HEK293 (cell line): ENCODE measurements at regions not wholly inside any gene's neighbourhood (a gene's known extent, or its start where the extent isn't known, plus 50 kb on each side); places are given as distances from the start of the nearest gene placed in this dataset.

Experiments used
- CTCF ChIA-PET: fragments of 350-600 bp; formaldehyde crosslinking; extraction: SDS; loops from one replicate; lab custom pipeline; 2021; ENCODE audit warnings: antibody characterized with exemption; lab: Yijun Ruan, JAX
- POLR2A ChIA-PET: fragments of 300-600 bp; formaldehyde crosslinking; extraction: SDS; loops from one replicate; lab custom pipeline; 2020; ENCODE audit warnings: antibody characterized with exemption, inconsistent platforms; lab: Yijun Ruan, JAX
- H3K27ac ChIP-seq: fragments of 200-500 bp; sonication (Bioruptor generic); 2 replicates; pipeline ENCODE4 v1.5.1; 2014; ENCODE audit warnings: low read depth, low read length, control low read depth, inconsistent platforms; ENCODE audit errors: extremely low read depth
- H3K36me3 ChIP-seq, 2 experiments: fragments of 200-500 bp in 1 of 2; sonication (Bioruptor generic) in 1 of 2; 1 replicate in 1 of 2; 2 replicates in 1 of 2; pipeline ENCODE4 v1.5.1; 2014 to 2017; ENCODE audit warnings: inconsistent platforms in 2 of 2, low read length in 2 of 2; ENCODE audit not compliant: control insufficient read depth in 2 of 2, insufficient read depth in 1 of 2
- H3K4me1 ChIP-seq: fragments of 200-500 bp; sonication (Bioruptor generic); 2 replicates; pipeline ENCODE4 v1.5.1; 2014; ENCODE audit warnings: mild to moderate bottlenecking, low read length, inconsistent platforms; ENCODE audit not compliant: control insufficient read depth, insufficient read depth
- H3K4me3 ChIP-seq: 2 replicates; pipeline ENCODE4 v1.5.1; 2011; ENCODE audit warnings: low read depth, mild to moderate bottlenecking, control low read depth, low read length, moderate library complexity
- H3K9me3 ChIP-seq: fragments of 200-500 bp; sonication (Bioruptor generic); 2 replicates; pipeline ENCODE4 v1.5.1; 2014; ENCODE audit warnings: low read depth, low read length, inconsistent platforms; ENCODE audit not compliant: control insufficient read depth, insufficient read depth
- BCL6B ChIP-seq: fragments of 450-650 bp; formaldehyde crosslinking; IDR thresholded peaks from 2 replicates; pipeline ENCODE4 v1.5.1; 2017; ENCODE audit warnings: missing biosample characterization, missing genetic modification characterization
- MYNN ChIP-seq: fragments of 450-650 bp; formaldehyde crosslinking; IDR thresholded peaks from 2 replicates; pipeline ENCODE4 v1.5.1; 2016; ENCODE audit warnings: missing biosample characterization, missing genetic modification characterization, borderline replicate concordance
- REPIN1 ChIP-seq: fragments of 450-650 bp; formaldehyde crosslinking; IDR thresholded peaks from 2 replicates; pipeline ENCODE4 v1.5.1; 2017; ENCODE audit warnings: missing biosample characterization, missing genetic modification characterization, low read depth
- SP2 ChIP-seq: fragments of 450-650 bp; formaldehyde crosslinking; IDR thresholded peaks from 2 replicates; pipeline ENCODE4 v1.5.1; 2016; ENCODE audit warnings: missing biosample characterization, missing genetic modification characterization
- TSHZ1 ChIP-seq: fragments of 450-650 bp; formaldehyde crosslinking; IDR thresholded peaks from 2 replicates; pipeline ENCODE4 v1.5.1; 2016; ENCODE audit warnings: missing biosample characterization, missing genetic modification characterization, borderline replicate concordance
- YY1 ChIP-seq: fragments of 450-650 bp; formaldehyde crosslinking; IDR thresholded peaks from 2 replicates; pipeline ENCODE4 v1.5.1; 2018; ENCODE audit warnings: missing biosample characterization, missing genetic modification characterization
- ZBTB48 ChIP-seq: fragments of 450-650 bp; formaldehyde crosslinking; IDR thresholded peaks from 2 replicates; pipeline ENCODE4 v1.5.1; 2016; ENCODE audit warnings: missing biosample characterization, missing genetic modification characterization
- ZBTB49 ChIP-seq: fragments of 450-650 bp; formaldehyde crosslinking; IDR thresholded peaks from 2 replicates; pipeline ENCODE4 v1.5.1; 2016; ENCODE audit warnings: missing biosample characterization, missing genetic modification characterization, low read depth
- ZNF23 ChIP-seq: fragments of 450-650 bp; formaldehyde crosslinking; IDR thresholded peaks from 2 replicates; pipeline ENCODE4 v1.5.1; 2016; ENCODE audit warnings: missing biosample characterization, missing genetic modification characterization, borderline replicate concordance
- ZNF274 ChIP-seq, 2 experiments: fragments of 200-500 bp in 1 of 2; fragments of 450-650 bp in 1 of 2; sonication (Bioruptor generic) in 1 of 2; formaldehyde crosslinking in 1 of 2; IDR thresholded peaks; 2 replicates each; pipeline versions ENCODE4 v1.5.1 to v1.6.1; 2014 to 2016; ENCODE audit warnings: borderline replicate concordance in 1 of 2, inconsistent platforms in 1 of 2, low read length in 1 of 2, missing biosample characterization in 1 of 2, missing genetic modification characterization in 1 of 2
- ZNF510 ChIP-seq: fragments of 450-650 bp; formaldehyde crosslinking; IDR thresholded peaks from 2 replicates; pipeline ENCODE4 v1.5.1; 2018; ENCODE audit warnings: mild to moderate bottlenecking, missing genetic modification characterization, missing biosample characterization; ENCODE audit not compliant: insufficient replicate concordance
- ZNF544 ChIP-seq: fragments of 450-650 bp; formaldehyde crosslinking; IDR thresholded peaks from 2 replicates; pipeline ENCODE4 v1.5.0; 2017; ENCODE audit warnings: missing biosample characterization, missing genetic modification characterization
- ZNF624 ChIP-seq: fragments of 450-650 bp; formaldehyde crosslinking; IDR thresholded peaks from 2 replicates; pipeline ENCODE4 v1.5.1; 2017; ENCODE audit warnings: missing biosample characterization, missing genetic modification characterization
- ZNF664 ChIP-seq: fragments of 450-650 bp; formaldehyde crosslinking; IDR thresholded peaks from 2 replicates; pipeline ENCODE4 v1.5.1; 2016; ENCODE audit warnings: missing biosample characterization, missing genetic modification characterization
- ZNF677 ChIP-seq: fragments of 450-650 bp; IDR thresholded peaks from 2 replicates; pipeline ENCODE4 v1.5.0; 2018; ENCODE audit warnings: missing biosample characterization, mild to moderate bottlenecking, missing genetic modification characterization, moderate library complexity
- ZNF692 ChIP-seq: fragments of 450-650 bp; formaldehyde crosslinking; IDR thresholded peaks from 2 replicates; pipeline ENCODE4 v1.5.1; 2016; ENCODE audit warnings: missing biosample characterization, missing genetic modification characterization
- ZNF76 ChIP-seq: fragments of 450-650 bp; formaldehyde crosslinking; IDR thresholded peaks from 2 replicates; pipeline ENCODE4; 2016; ENCODE audit warnings: low read depth, missing biosample characterization, missing genetic modification characterization, borderline replicate concordance
- ZNF768 ChIP-seq: fragments of 450-650 bp; formaldehyde crosslinking; IDR thresholded peaks from 2 replicates; pipeline ENCODE4 v1.5.1; 2018; ENCODE audit warnings: missing biosample characterization, mild to moderate bottlenecking, missing genetic modification characterization
- ZNF785 ChIP-seq: fragments of 450-650 bp; formaldehyde crosslinking; IDR thresholded peaks from 2 replicates; pipeline ENCODE4 v1.5.1; 2016; ENCODE audit warnings: missing biosample characterization, missing genetic modification characterization
- ZSCAN18 ChIP-seq: fragments of 450-650 bp; formaldehyde crosslinking; IDR thresholded peaks from 2 replicates; pipeline ENCODE4 v1.5.1; 2016; ENCODE audit warnings: missing biosample characterization, missing genetic modification characterization

- TF ChIP-seq TSHZ1 (no peak), ZNF274 (IDR thresholded peaks at IDR 0.05; ENCODE audit: low read length) (no peak), ZNF274 (tag by site-specific recombination; IDR thresholded peaks at IDR 0.05; ENCODE audit: borderline replicate concordance) (no peak), ZNF785 (tag by site-specific recombination) (no peak), ZNF664 (tag by site-specific recombination) (no peak), YY1 (tag by site-specific recombination) (no peak), ZBTB49 (tag by site-specific recombination) (no peak)
These were observed 95.7 kb upstream of the IRS2 start (continued) for GRCh38 chr13:109881961-109882558.

- no peak overlapping the region for H3K4me3 ChIP-seq
- peaks cover 2% of the 10 kb centered on the region for H3K4me1 ChIP-seq
- no peak for TF ChIP-seq SP2 (tag by site-specific recombination)
- TF ChIP-seq ZNF76 (tag by site-specific recombination), result no peak
- TF ChIP-seq, all 188 proteins: peak for 0
These were observed 95.0 kb upstream of the IRS2 start for GRCh38 chr13:109881347-109881725.

GRCh38 chr13:109880371-109881346, 94.3 kb upstream of the IRS2 start:
- Histone ChIP-seq H3K36me3 (no peaks in the 10 kb centered on the region), H3K4me3 (no peak overlapping the region), H3K4me1 (peaks cover 2% of the 10 kb centered on the region), H3K9me3 (no peaks in the 10 kb centered on the region), H3K27ac (no peak overlapping the region)
- ChIA-PET CTCF (no interaction called here), POLR2A (no interaction called here)
- TF ChIP-seq ZNF677 (tag by site-specific recombination) (no peak), ZNF624 (tag by site-specific recombination) (no peak), ZNF510 (tag by site-specific recombination) (no peak), ZNF544 (tag by site-specific recombination) (no peak), ZNF23 (no peak), ZNF692 (tag by site-specific recombination) (no peak), ZBTB48 (no peak), REPIN1 (no peak), ZSCAN18 (tag by site-specific recombination) (no peak), SP2 (tag by site-specific recombination) (no peak), BCL6B (no peak), ZNF768 (tag by site-specific recombination) (no peak), ZNF76 (tag by site-specific recombination) (no peak), MYNN (tag by site-specific recombination) (no peak)

More at GRCh38 chr13:109881347-109881725, 95.0 kb upstream of the IRS2 start:
- ChIA-PET POLR2A (no interaction called here), CTCF (no interaction called here)
- Histone ChIP-seq H3K9me3 (no peaks in the 10 kb centered on the region), H3K27ac (no peak overlapping the region), H3K36me3 (no peaks in the 10 kb centered on the region)
